HG02973 (cell line): ENCODE measurements at regions not wholly inside any gene's neighbourhood (a gene's known extent, or its start where the extent isn't known, plus 50 kb on each side); places are given as distances from the start of the nearest gene placed in this dataset.
A peak's percentile ranks its signal among the peaks of the same experiment; 100 is the strongest.

Experiments
- ATAC-seq: cut with Tn5 transposase; IDR thresholded peaks from one replicate; pipeline ENCODE4 v1.9.1; 2021; ENCODE audit warnings: moderate library complexity; ENCODE audit not compliant: unreplicated experiment

GRCh38 chr5:82384034-82384750 is 106.0 kb upstream of the RPS23 start:
- ATAC-seq = no peak

- no peak for ATAC-seq
These were observed 103.4 kb upstream of the RPS23 start for GRCh38 chr5:82381591-82381990.

- no peak for ATAC-seq
These were observed 98.2 kb upstream of the RPS23 start for GRCh38 chr5:82376307-82376706.

- ATAC-seq = no peak
These were observed 97.5 kb upstream of the RPS23 start for GRCh38 chr5:82375488-82376244.

GRCh38 chr5:82374637-82375036 is 96.5 kb upstream of the RPS23 start:
- no peak for ATAC-seq

GRCh38 chr5:82367930-82368329 is 89.8 kb upstream of the RPS23 start:
- ATAC-seq = no peak

GRCh38 chr5:82365744-82366228 is 87.6 kb upstream of the RPS23 start:
- no peak for ATAC-seq

GRCh38 chr5:82365026-82365425 is 86.9 kb upstream of the RPS23 start:
- ATAC-seq = no peak

GRCh38 chr5:82364497-82364896 is 86.3 kb upstream of the RPS23 start:
- no peak for ATAC-seq

GRCh38 chr5:82363524-82363923 is 85.4 kb upstream of the RPS23 start:
- no peak for ATAC-seq

GRCh38 chr5:82362636-82363035 is 84.5 kb upstream of the RPS23 start:
- no peak for ATAC-seq

- ATAC-seq = no peak
These were observed 81.9 kb upstream of the RPS23 start for GRCh38 chr5:82360022-82360421.

- no peak for ATAC-seq
These were observed 81.1 kb upstream of the RPS23 start for GRCh38 chr5:82359272-82359671.

- ATAC-seq = no peak
These were observed 80.3 kb upstream of the RPS23 start for GRCh38 chr5:82358457-82358856.

- peak; percentile 42 for ATAC-seq
These were observed 78.9 kb upstream of the RPS23 start for GRCh38 chr5:82356808-82357671.

GRCh38 chr5:82356021-82356420 is 77.9 kb upstream of the RPS23 start:
- ATAC-seq = no peak

GRCh38 chr5:82355496-82355895 is 77.3 kb upstream of the RPS23 start:
- no peak for ATAC-seq

- no peak for ATAC-seq
These were observed 76.9 kb upstream of the RPS23 start for GRCh38 chr5:82355053-82355452.

GRCh38 chr5:82354543-82354942 is 76.4 kb upstream of the RPS23 start:
- no peak for ATAC-seq

- no peak for ATAC-seq
These were observed 75.4 kb upstream of the RPS23 start for GRCh38 chr5:82353522-82353921.

GRCh38 chr5:82352146-82352791 is 74.1 kb upstream of the RPS23 start:
- no peak for ATAC-seq
